ENCODE measurements at regions not wholly inside any gene's neighbourhood (a gene's known extent, or its start where the extent isn't known, plus 50 kb on each side); places are given as distances from the start of the nearest gene placed in this dataset.

DNA sequence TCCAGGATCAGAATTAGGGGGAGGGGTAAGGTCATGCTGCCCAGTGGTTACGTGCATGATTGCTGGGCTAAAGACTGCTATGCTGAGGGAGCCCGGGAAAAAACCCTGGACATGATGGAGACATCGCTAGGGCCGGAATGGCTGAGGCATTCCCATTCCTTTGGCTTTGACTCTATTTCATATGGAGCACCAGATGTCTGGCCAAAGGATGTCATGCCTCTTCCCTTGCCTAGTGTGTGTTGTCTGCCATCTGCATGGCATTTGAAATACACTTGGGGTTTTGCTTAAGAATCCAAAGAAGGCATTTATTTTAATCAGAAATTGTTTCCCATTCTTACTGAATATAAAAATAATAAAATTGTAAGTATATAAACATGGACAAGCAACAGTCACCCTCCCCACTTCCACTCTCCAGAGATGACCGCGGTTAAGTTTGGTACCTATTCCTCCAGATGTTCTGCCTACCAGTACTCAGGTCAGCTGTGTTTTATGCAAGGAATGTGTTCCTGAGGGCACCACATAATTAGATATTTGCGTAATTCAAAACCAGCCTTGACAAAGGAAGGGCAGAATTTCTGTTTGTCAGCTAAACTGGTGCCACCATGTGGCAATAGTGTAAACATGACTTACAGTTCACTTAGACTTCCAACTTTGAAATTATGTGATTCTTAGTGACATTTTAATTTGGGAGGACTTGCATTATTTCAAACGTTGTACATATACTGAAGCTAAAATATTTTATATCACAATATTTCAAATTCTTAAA, 105.9 kb downstream of the CT47B1 start:
- TF ChIP-seq CTCF (IDR thresholded peaks at IDR 0.05; ENCODE audit: low read length) (peak; percentile 41), EZH2 (IDR thresholded peaks at IDR 0.05; ENCODE audit: borderline replicate concordance, low read length) (no peak)
